H9 (cell line): ENCODE measurements at regions not wholly inside any gene's neighbourhood (a gene's known extent, or its start where the extent isn't known, plus 50 kb on each side); places are given as distances from the start of the nearest gene placed in this dataset.

ENCODE experiments used
- DNase-seq: peaks from one replicate; pipeline ENCODE4 v3.0.0-alpha.2; 2017
- H2AFZ ChIP-seq: one replicate; pipeline ENCODE4 v1.6.1; 2013; ENCODE audit warnings: mild to moderate bottlenecking, low read length, control low read depth, moderate library complexity
- H2AK5ac ChIP-seq: 2 replicates; pipeline ENCODE4 v1.6.1; 2013; ENCODE audit warnings: low read length, control low read depth, mixed read lengths; ENCODE audit not compliant: insufficient read length
- H2BK120ac ChIP-seq: one replicate; pipeline ENCODE4 v1.6.1; 2013; ENCODE audit warnings: low read depth, mild to moderate bottlenecking, low read length, control low read depth, inconsistent platforms; ENCODE audit not compliant: poor library complexity, severe bottlenecking
- H2BK12ac ChIP-seq: 2 replicates; pipeline ENCODE4 v1.6.1; 2013; ENCODE audit warnings: low read length, control low read depth, mixed read lengths, low read depth; ENCODE audit not compliant: insufficient read length
- H2BK15ac ChIP-seq: 2 replicates; pipeline ENCODE4 v1.6.1; 2013; ENCODE audit warnings: low read depth, low read length, control low read depth
- H2BK20ac ChIP-seq: one replicate; pipeline ENCODE4 v1.6.1; 2013; ENCODE audit warnings: low read depth, mild to moderate bottlenecking, low read length, control low read depth, inconsistent platforms; ENCODE audit not compliant: poor library complexity, severe bottlenecking
- H2BK5ac ChIP-seq: 2 replicates; pipeline ENCODE4 v1.6.1; 2013; ENCODE audit warnings: low read length, control low read depth, mixed read lengths; ENCODE audit not compliant: insufficient read length
- H3K14ac ChIP-seq: 2 replicates; pipeline ENCODE4 v1.6.1; 2013; ENCODE audit warnings: low read length, control low read depth; ENCODE audit not compliant: insufficient read depth
- H3K18ac ChIP-seq: 2 replicates; pipeline ENCODE4 v1.6.1; 2013; ENCODE audit warnings: low read depth, mild to moderate bottlenecking, mixed read lengths, low read length, control low read depth; ENCODE audit not compliant: insufficient read length
- H3K23ac ChIP-seq: 2 replicates; pipeline ENCODE4 v1.6.1; 2013; ENCODE audit warnings: low read length, control low read depth, mixed read lengths, low read depth; ENCODE audit not compliant: insufficient read length
- H3K23me2 ChIP-seq: 2 replicates; pipeline ENCODE4 v1.6.1; 2013; ENCODE audit warnings: low read depth, mild to moderate bottlenecking, mixed read lengths, low read length, control low read depth; ENCODE audit not compliant: insufficient read length, poor library complexity, severe bottlenecking
- H3K27ac ChIP-seq: 2 replicates; pipeline ENCODE4 v1.5.1; 2013; ENCODE audit warnings: low read length, control low read depth, mixed read lengths, low read depth; ENCODE audit not compliant: insufficient read length
- H3K27me3 ChIP-seq: 2 replicates; pipeline ENCODE4 v1.6.1; 2013; ENCODE audit warnings: low read length, control low read depth, inconsistent platforms; ENCODE audit not compliant: insufficient read depth
- H3K4ac ChIP-seq: 2 replicates; pipeline ENCODE4 v1.6.1; 2013; ENCODE audit warnings: low read depth, mild to moderate bottlenecking, control low read depth, inconsistent platforms, low read length, moderate library complexity
- H3K4me1 ChIP-seq: 2 replicates; pipeline ENCODE4 v1.6.1; 2013; ENCODE audit warnings: low read length, control low read depth, inconsistent platforms; ENCODE audit not compliant: insufficient read depth
- H3K4me2 ChIP-seq: 2 replicates; pipeline ENCODE4 v1.6.1; 2013; ENCODE audit warnings: low read length, control low read depth, mixed read lengths; ENCODE audit not compliant: insufficient read length, insufficient read depth
- H3K56ac ChIP-seq: 2 replicates; pipeline ENCODE4 v1.6.1; 2013; ENCODE audit warnings: low read depth, mild to moderate bottlenecking, mixed read lengths, low read length, control low read depth; ENCODE audit not compliant: insufficient read length
- H3K79me1 ChIP-seq: 2 replicates; pipeline ENCODE4 v1.6.1; 2013; ENCODE audit warnings: low read depth, mild to moderate bottlenecking, moderate library complexity, low read length, control low read depth, inconsistent platforms; ENCODE audit not compliant: insufficient read depth, poor library complexity, severe bottlenecking
- H3K79me2 ChIP-seq: 2 replicates; pipeline ENCODE4 v1.6.1; 2013; ENCODE audit warnings: low read length, control low read depth, inconsistent platforms; ENCODE audit not compliant: insufficient read depth
- H3K9ac ChIP-seq: 2 replicates; pipeline ENCODE4 v1.6.1; 2013; ENCODE audit warnings: low read length, control low read depth, mixed read lengths; ENCODE audit not compliant: insufficient read length; ENCODE audit errors: extremely low read depth
- H3K9me3 ChIP-seq: one replicate; pipeline ENCODE4 v1.6.1; 2013; ENCODE audit warnings: low read depth, low read length, inconsistent platforms; ENCODE audit not compliant: control insufficient read depth
- H3T11ph ChIP-seq: one replicate; pipeline ENCODE4 v1.6.1; 2013; ENCODE audit warnings: mild to moderate bottlenecking, low read length, control low read depth, inconsistent platforms
- H4K20me1 ChIP-seq: one replicate; pipeline ENCODE4 v1.6.1; 2013; ENCODE audit not compliant: control insufficient read depth, insufficient read length, insufficient read depth
- H4K5ac ChIP-seq: 2 replicates; pipeline ENCODE4 v1.6.1; 2013; ENCODE audit warnings: low read depth, mild to moderate bottlenecking, mixed read lengths, low read length, control low read depth; ENCODE audit not compliant: insufficient read length
- H4K8ac ChIP-seq: replicated peaks from 2 replicates; pipeline ENCODE4 v1.6.1; 2013; ENCODE audit warnings: low read length, control low read depth, mixed read lengths, low read depth; ENCODE audit not compliant: insufficient read length
- H4K91ac ChIP-seq: 2 replicates; pipeline ENCODE4 v1.6.1; 2013; ENCODE audit warnings: low read depth, mild to moderate bottlenecking, moderate library complexity, mixed read lengths, low read length, control low read depth; ENCODE audit not compliant: insufficient read length
- H3K27ac Mint-ChIP-seq, 3 experiments: 2 replicates in 2 of 3; 3 replicates in 1 of 3; pipeline ENCODE4 v1.8.0; 2020 to 2021; ENCODE audit warnings: mixed read lengths in 3 of 3, mild to moderate bottlenecking in 1 of 3, moderate library complexity in 1 of 3
- H3K27me3 Mint-ChIP-seq: 2 replicates; pipeline ENCODE4 v1.8.0; 2021; ENCODE audit warnings: low read depth, mild to moderate bottlenecking, moderate library complexity, mixed read lengths
- H3K36me3 Mint-ChIP-seq, 3 experiments: 2 replicates in 2 of 3; 3 replicates in 1 of 3; pipeline ENCODE4 v1.8.0; 2020 to 2021; ENCODE audit warnings: low read depth in 3 of 3, mixed read lengths in 3 of 3; ENCODE audit not compliant: insufficient read depth in 1 of 3
- H3K4me1 Mint-ChIP-seq, 2 experiments: 2 replicates each; pipeline ENCODE4 v1.8.0; 2020; ENCODE audit warnings: mixed read lengths in 2 of 2
- H3K4me3 Mint-ChIP-seq, 2 experiments: 2 replicates in 1 of 2; 3 replicates in 1 of 2; pipeline ENCODE4 v1.8.0; 2020 to 2021; ENCODE audit warnings: mild to moderate bottlenecking in 2 of 2, mixed read lengths in 2 of 2, moderate library complexity in 1 of 2
- H3K9me3 Mint-ChIP-seq, 2 experiments: 2 replicates in 1 of 2; 3 replicates in 1 of 2; pipeline ENCODE4 v1.8.0; 2020; ENCODE audit warnings: mild to moderate bottlenecking in 2 of 2, mixed read lengths in 2 of 2, moderate library complexity in 1 of 2
- WGBS: extraction: QIAGEN DNeasy Blood & Tissue Kit; methylation state at CpG from one replicate; pipeline ENCODE4 v1.1.7; 2013; ENCODE audit warnings: missing lambda C conversion rate, low lambda C conversion rate, mixed read lengths; ENCODE audit not compliant: insufficient read length; ENCODE audit errors: extremely low coverage; 5-methylcytosine and 5-hydroxymethylcytosine counted together
- TF ChIP-seq, protein P1 (sequence below): fragments of 200-600 bp; sonication (generic); conservative IDR thresholded peaks from 3 replicates; pipeline ENCODE4 v1.8.0; 2021; ENCODE audit warnings: antibody characterized with exemption, mild to moderate bottlenecking

DNA sequence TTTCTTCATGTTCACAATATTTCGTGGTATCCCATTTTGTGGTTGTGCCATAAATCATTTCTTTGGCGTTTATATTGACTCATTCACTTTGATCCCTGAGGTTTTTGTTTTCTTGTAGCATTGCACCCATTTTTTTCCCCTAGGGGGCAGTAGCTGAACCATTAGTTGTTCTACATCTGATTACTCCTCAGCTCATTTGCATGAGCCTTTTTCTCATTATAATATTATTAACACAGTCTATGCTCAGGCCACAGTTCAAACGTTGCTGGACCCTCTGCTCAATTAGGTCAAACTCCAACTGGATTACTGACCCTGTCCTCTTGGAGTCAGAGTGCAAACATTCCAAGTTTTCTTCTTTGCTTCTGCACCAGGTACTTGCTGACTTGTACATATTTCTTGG, 475.4 kb upstream of the SEL1L start:
- Mint-ChIP-seq H3K36me3 (peaks cover 0 to 2% (median 0%) of the 10 kb centered on the region in 3 experiments; a peak in 3 of 7 replicates), H3K27ac (no peak overlapping the region), H3K4me3 (no peak overlapping the region), H3K27me3 (no peaks in the 10 kb centered on the region), H3K4me1 (no peaks in the 10 kb centered on the region), H3K9me3 (peaks cover 4 to 12% of the 10 kb centered on the region in 2 experiments; a peak in 1 of 5 replicates)
- no peak overlapping the region for H2BK15ac ChIP-seq
- H3K4me2 ChIP-seq, result no peak overlapping the region
- H2BK12ac ChIP-seq, result no peak overlapping the region
- no peaks in the 10 kb centered on the region for H3K4me1 ChIP-seq
- WGBS, result no CpG with 5 or more reads among the region's 3 CpGs
- H3K4ac ChIP-seq, result no peak overlapping the region
- no peak overlapping the region for H4K8ac ChIP-seq
- H3K9me3 ChIP-seq, result no peaks in the 10 kb centered on the region
- no peaks in the 10 kb centered on the region for H3K79me1 ChIP-seq
- H3K56ac ChIP-seq, result no peak overlapping the region
- no peak overlapping the region for H2AK5ac ChIP-seq
- H3K9ac ChIP-seq, result no peak overlapping the region
- no peak overlapping the region for H3K14ac ChIP-seq
- no peak overlapping the region for H3K18ac ChIP-seq
- H2BK5ac ChIP-seq, result no peak overlapping the region
- no peak overlapping the region for H4K91ac ChIP-seq
- TF ChIP-seq, protein P1, sequence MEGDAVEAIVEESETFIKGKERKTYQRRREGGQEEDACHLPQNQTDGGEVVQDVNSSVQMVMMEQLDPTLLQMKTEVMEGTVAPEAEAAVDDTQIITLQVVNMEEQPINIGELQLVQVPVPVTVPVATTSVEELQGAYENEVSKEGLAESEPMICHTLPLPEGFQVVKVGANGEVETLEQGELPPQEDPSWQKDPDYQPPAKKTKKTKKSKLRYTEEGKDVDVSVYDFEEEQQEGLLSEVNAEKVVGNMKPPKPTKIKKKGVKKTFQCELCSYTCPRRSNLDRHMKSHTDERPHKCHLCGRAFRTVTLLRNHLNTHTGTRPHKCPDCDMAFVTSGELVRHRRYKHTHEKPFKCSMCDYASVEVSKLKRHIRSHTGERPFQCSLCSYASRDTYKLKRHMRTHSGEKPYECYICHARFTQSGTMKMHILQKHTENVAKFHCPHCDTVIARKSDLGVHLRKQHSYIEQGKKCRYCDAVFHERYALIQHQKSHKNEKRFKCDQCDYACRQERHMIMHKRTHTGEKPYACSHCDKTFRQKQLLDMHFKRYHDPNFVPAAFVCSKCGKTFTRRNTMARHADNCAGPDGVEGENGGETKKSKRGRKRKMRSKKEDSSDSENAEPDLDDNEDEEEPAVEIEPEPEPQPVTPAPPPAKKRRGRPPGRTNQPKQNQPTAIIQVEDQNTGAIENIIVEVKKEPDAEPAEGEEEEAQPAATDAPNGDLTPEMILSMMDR, result peak; percentile 80
- H2BK120ac ChIP-seq, result no peak overlapping the region
- no peak overlapping the region for H3K23ac ChIP-seq
- H4K5ac ChIP-seq, result no peak overlapping the region
- no peak for DNase-seq
- H3K27ac ChIP-seq, result no peak overlapping the region
- no peak overlapping the region for H3T11ph ChIP-seq
- H3K23me2 ChIP-seq, result no peaks in the 10 kb centered on the region
- no peak overlapping the region for H2BK20ac ChIP-seq
- no peak overlapping the region for H2AFZ ChIP-seq
- no peaks in the 10 kb centered on the region for H3K27me3 ChIP-seq
- no peaks in the 10 kb centered on the region for H4K20me1 ChIP-seq
- no peaks in the 10 kb centered on the region for H3K79me2 ChIP-seq
